Epithelial cell of proximal tubule (primary cell): ENCODE measurements at regions not wholly inside any gene's neighbourhood (a gene's known extent, or its start where the extent isn't known, plus 50 kb on each side); places are given as distances from the start of the nearest gene placed in this dataset.
"Not testable (repeated sequence)": the region's sequence is repeated elsewhere in the genome, so short reads cannot be mapped to it uniquely, and the experiment has no call there.

Experiments
- DNase-seq: peaks from one replicate; pipeline ENCODE4 v3.0.0-alpha.2; 2011; ENCODE audit warnings: low read depth
- H3K4me3 ChIP-seq: 2 replicates; pipeline ENCODE4 v1.5.1; 2011; ENCODE audit warnings: low read depth, mild to moderate bottlenecking, low read length
- CTCF ChIP-seq: conservative IDR thresholded peaks from 2 replicates; pipeline ENCODE4 v1.5.1; 2012; ENCODE audit warnings: low read depth, mild to moderate bottlenecking, low read length

- no peak overlapping the region for H3K4me3 ChIP-seq
- DNase-seq, result no peak
- TF ChIP-seq CTCF, result no peak
These were observed 1324.9 kb downstream of the HACE1 start for GRCh38 chr6:103534814-103535213.

GRCh38 chr6:103534095-103534494, 1325.6 kb downstream of the HACE1 start:
- H3K4me3 ChIP-seq, result no peak overlapping the region
- no peak for DNase-seq
- TF ChIP-seq CTCF, result no peak

- no peak for TF ChIP-seq CTCF
- no peak overlapping the region for H3K4me3 ChIP-seq
- no peak for DNase-seq
These were observed 1337.7 kb downstream of the HACE1 start for GRCh38 chr6:103522045-103522444.

GRCh38 chr6:103516336-103516735, 1343.4 kb downstream of the HACE1 start:
- no peak overlapping the region for H3K4me3 ChIP-seq
- no peak for DNase-seq
- TF ChIP-seq CTCF, result no peak

GRCh38 chr6:103507052-103507451, 1352.7 kb downstream of the HACE1 start:
- H3K4me3 ChIP-seq, result no peak overlapping the region
- TF ChIP-seq CTCF, result no peak
- DNase-seq, result no peak

GRCh38 chr6:103505155-103505518, 1354.6 kb downstream of the HACE1 start:
- no peak for TF ChIP-seq CTCF
- DNase-seq, result no peak

GRCh38 chr6:103504501-103505154, 1355.1 kb downstream of the HACE1 start:
- TF ChIP-seq CTCF, result no peak
- DNase-seq, result no peak
- no peak overlapping the region for H3K4me3 ChIP-seq

More at GRCh38 chr6:103505155-103505518, 1354.6 kb downstream of the HACE1 start:
- H3K4me3 ChIP-seq, result no peak overlapping the region

GRCh38 chr6:103496588-103496987, 1363.1 kb downstream of the HACE1 start:
- not testable (repeated sequence) for DNase-seq, H3K4me3 ChIP-seq
